ENCODE measurements at regions not wholly inside any gene's neighbourhood (a gene's known extent, or its start where the extent isn't known, plus 50 kb on each side); places are given as distances from the start of the nearest gene placed in this dataset.
"Not testable (repeated sequence)": the region's sequence is repeated elsewhere in the genome, so short reads cannot be mapped to it uniquely, and the experiment has no call there.

GRCh38 chr22:18787529-18787928, 118.6 kb upstream of the DGCR6 start:
- not testable (repeated sequence) for H3K4me1 Mint-ChIP-seq, H3K36me3 Mint-ChIP-seq, H3K9me3 Mint-ChIP-seq

GRCh38 chr22:18810379-18810778, 95.7 kb upstream of the DGCR6 start:
- not testable (repeated sequence) for H3K4me1 Mint-ChIP-seq; DNase-seq (ENCODE audit: low spot score in 2 of 2); H3K36me3 Mint-ChIP-seq; H3K4me3 Mint-ChIP-seq; H3K9me3 Mint-ChIP-seq; H3K27ac Mint-ChIP-seq
- peak; percentile 58 for ATAC-seq

More at GRCh38 chr22:18787529-18787928, 118.6 kb upstream of the DGCR6 start:
- not testable (repeated sequence) for ATAC-seq; DNase-seq (ENCODE audit: low spot score in 2 of 2); H3K4me3 Mint-ChIP-seq; H3K27ac Mint-ChIP-seq

GRCh38 chr22:18819064-18819463, 87.1 kb upstream of the DGCR6 start:
- not testable (repeated sequence) for H3K4me1 Mint-ChIP-seq; ATAC-seq; H3K9me3 Mint-ChIP-seq; H3K4me3 Mint-ChIP-seq; DNase-seq (ENCODE audit: low spot score in 2 of 2); H3K27ac Mint-ChIP-seq; H3K36me3 Mint-ChIP-seq
